GM21529 (cell line): ENCODE measurements at regions not wholly inside any gene's neighbourhood (a gene's known extent, or its start where the extent isn't known, plus 50 kb on each side); places are given as distances from the start of the nearest gene placed in this dataset.

Experiments used
- ATAC-seq: cut with Tn5 transposase; IDR thresholded peaks from one replicate; pipeline ENCODE4 v1.9.1; 2021; ENCODE audit not compliant: unreplicated experiment

GRCh38 chr5:73267766-73268435 lies 94.9 kb downstream of the TMEM174 start:
- no peak for ATAC-seq

GRCh38 chr5:73266925-73267765 lies 94.2 kb downstream of the TMEM174 start:
- ATAC-seq: no peak

DNA sequence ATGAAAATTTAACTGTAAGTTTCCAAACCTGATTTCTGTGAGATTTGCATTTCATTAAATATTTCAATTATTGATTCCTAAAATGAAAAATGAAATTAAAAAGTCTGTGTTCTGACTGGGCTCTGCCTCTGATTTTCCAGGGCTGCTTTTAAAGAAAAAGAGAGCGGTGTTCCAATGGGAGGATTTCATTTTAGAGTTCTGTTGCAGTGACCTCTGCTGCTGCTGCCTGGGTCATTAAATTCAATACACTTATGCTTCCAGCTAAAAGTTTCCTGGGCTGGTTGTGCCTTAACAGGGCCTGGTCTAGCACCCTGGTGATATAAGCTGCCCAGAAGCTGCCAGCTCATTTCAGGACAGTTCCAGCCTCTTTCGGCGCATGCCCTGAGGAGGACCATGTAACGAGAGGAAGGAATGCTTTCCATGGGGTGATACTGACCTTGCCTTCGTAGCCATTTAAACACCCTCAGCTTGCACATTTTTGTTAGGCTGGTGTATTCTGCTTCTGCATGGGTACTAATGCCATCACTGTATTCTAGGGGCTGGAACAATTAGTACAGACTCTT lies 93.3 kb downstream of the TMEM174 start:
- no peak for ATAC-seq

- ATAC-seq: no peak
Measured at GRCh38 chr5:73265641-73266040, 92.6 kb downstream of the TMEM174 start.

- no peak for ATAC-seq
Measured at GRCh38 chr5:73264631-73265030, 91.6 kb downstream of the TMEM174 start.

DNA sequence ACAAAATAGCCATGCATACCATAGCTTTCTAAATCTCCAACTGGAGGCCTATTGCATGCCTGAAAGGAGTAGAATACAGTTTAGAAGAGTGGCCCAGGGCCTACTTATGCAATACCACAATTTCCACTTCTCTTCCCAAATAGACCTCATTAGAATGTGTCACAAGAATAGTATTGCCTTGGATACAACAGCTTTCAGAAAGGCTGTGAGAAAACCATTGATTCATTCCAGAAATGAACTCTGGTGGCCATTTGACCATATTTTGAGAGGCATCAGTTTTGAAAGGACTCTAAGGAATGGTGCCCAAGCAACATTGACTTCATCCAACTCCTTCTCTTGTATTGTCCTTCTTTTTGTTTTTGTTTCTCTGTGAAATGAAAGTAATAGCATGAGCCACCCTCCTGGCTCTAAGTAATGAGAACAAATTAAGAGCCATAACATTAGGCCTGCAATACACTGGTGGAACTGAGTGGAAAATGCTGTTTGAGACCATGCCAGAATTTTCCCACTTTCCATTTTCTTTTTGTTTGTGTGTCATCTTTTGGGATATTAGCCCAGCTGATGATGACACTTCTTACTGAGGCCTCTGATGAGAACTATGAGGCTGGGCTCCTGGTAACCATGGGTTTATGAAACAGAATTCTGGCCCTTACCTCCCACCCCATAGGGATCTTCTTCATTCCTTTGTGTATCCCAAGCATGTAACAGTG lies 90.2 kb downstream of the TMEM174 start:
- ATAC-seq: no peak

DNA sequence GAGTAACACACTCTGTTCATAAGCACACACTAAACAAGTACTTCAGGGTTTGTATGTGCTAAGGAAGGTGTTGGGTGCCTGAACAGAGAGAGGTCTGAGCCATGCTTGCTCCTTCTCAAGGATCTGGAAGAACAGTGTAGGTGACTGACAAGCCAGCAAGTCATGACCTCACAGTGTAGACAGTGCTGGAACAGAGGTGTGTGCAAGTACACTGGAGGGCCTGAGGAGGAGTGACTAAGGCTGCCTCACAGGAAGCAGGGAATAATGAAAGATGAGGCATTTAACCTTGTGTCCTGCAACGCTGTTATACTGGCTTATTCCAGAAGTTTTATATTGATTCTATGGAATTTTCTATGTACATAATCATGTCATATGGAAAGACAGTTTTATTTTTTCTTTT lies 83.9 kb downstream of the TMEM174 start:
- ATAC-seq: no peak

GRCh38 chr5:73256462-73256861 lies 83.5 kb downstream of the TMEM174 start:
- no peak for ATAC-seq

DNA sequence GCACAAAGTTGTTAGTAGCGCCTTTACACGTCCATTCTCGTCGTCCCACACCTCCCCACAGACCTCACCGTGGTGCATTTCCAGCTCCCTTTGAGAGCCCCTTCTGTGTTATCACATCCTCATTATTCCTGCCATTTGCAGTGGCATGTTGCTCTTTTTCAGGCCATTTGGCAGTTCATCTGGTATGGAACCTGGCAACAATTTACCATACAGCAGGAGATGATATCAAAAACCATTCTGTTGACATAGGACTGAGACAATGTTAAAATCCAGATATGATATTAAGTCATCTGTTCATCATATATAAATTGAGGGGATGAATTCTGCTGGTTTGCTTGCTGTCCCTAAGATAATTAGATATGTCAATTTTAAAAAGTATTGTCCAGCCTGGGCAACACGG lies 83.0 kb downstream of the TMEM174 start:
- ATAC-seq: no peak

GRCh38 chr5:73254642-73255041 lies 81.6 kb downstream of the TMEM174 start:
- ATAC-seq: no peak

DNA sequence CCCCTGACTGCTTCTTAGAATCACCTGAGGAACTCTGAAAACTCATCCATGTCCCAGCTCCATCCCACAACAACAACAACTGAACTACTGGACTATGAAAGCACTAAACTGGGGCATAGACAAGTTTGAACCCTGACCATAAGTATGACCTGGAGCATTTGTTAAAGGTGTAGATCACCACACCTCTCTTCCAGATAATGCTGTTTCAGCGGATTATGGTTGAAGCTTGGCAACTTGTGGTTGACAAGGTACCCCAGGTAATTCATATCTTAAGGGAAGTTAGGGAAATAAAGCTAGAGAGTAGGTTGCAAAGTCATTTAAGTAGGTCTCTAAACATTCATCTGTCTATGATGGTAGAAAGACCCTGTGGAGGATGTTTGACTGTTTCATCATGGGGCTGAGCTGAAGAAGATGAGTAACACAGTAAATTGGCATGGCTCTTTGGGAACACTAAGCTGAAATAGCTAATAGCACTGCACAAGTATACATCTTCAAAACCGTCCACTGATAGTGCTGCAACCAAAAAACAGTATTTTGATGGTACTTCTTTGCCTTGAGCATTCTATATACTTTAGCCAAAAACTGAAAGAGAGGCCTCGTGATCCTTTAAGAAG lies 80.2 kb downstream of the TMEM174 start:
- no peak for ATAC-seq

DNA sequence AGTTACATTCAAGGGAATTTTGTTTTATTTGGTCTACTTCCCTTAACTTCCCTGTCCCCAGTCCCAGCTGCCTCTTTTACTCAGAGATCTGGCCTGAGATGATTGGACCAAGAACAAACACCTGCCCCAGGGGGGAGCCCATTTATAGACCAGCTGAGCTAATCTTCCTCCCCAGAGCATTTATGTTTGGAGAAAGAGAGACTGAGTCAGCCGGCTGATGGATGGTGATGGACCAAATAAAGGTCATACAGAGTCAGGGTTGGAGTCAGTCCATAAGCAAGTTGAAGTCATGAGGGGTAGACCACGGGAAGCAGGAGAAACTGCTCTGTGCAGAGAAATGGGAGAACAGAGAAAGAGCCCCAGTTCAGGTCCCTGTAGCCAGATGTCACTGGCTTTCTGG lies 77.7 kb downstream of the TMEM174 start:
- no peak for ATAC-seq

GRCh38 chr5:73242735-73243134 lies 69.7 kb downstream of the TMEM174 start:
- ATAC-seq: no peak

GRCh38 chr5:73238873-73239272 lies 65.9 kb downstream of the TMEM174 start:
- ATAC-seq: no peak

DNA sequence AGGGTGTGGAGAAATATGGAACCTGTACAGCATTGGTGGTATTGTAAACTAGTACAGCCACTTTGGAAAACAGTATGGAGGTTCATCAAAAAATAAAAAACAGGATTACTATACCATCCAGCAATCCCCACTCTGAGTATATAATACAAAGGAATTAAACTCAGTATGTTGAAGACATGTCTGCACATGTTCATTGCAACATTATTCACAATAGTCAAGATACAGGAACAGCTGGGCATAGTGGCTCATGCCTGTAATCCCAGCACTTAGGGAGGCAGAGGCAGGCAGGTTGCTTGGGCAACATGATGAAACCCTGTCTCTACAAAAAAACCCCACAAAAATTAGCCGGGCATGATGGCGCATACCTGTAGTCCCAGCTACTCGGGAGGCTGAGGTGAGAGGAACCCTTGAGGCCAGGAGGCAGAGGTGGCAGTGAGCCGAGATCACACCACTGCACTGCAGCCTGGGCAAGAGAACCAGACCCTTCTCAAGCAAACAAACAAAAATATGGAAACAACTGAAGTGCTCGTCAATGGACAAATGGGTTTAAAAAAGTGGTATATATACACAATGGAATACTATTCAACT lies 63.6 kb downstream of the TMEM174 start:
- no peak for ATAC-seq

GRCh38 chr5:73234204-73234555 lies 61.2 kb downstream of the TMEM174 start:
- ATAC-seq: no peak

GRCh38 chr5:73233461-73234203 lies 60.6 kb downstream of the TMEM174 start:
- no peak for ATAC-seq

DNA sequence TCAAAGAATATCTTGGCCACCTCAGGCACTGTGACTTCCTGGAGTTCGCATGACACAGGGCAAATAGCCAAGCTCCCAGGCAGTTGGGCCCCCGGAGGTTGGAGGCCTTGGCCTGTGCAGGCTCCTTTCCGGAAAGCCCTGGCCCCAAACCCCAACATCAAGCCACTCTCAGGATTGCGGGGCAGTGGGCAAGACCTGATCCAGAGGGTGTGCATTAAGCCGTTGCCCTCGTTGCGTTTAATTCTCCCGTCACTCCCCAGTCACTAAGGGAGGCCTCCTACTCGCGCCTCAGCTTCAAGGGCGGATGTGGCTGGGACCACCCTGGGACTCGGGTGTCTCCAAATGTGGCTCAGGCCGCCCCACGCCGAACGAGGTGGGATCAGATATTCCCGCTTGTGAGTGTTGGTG lies 60.1 kb downstream of the TMEM174 start:
- ATAC-seq: no peak

DNA sequence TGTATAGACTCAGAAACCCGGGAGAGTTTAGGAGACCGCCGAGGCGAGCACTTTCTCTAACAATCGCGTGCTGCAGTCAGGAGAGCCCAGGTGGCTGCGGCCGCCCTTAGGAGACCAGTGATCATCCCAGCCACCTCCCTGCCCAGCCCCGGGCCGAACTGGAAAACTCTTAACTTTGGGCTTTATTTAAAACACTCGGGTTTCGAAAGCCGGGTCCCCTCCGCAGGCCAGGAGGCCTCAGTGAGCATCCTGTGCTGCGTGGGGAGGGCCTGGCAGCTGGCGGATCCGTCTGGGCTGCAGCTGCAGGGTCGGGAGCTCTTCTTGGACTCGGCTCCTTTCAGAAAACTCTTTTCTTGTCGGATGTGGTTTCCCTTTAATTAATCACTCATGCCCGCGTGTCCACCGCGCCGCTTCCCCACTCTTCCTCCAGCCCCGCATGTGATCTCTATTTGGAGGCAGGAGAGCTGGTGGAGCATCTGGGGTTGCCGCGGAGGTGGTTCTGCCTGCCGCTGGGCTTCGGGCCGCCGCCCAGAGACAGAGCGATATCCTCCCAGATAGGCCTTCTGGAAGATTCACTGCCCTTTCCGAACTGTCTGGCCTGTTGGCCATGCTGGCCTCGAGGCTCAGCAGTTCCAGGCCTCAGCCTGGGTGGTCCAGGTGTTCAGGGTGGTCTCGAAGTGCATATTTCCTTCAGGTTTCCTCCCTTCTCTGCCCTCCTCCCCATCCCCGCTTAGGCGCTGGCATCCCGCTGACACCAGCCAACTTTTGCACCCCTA lies 59.5 kb downstream of the TMEM174 start:
- no peak for ATAC-seq
